PC-9 (cell line): ENCODE measurements at regions not wholly inside any gene's neighbourhood (a gene's known extent, or its start where the extent isn't known, plus 50 kb on each side); places are given as distances from the start of the nearest gene placed in this dataset.

Experiments used
- CTCF ChIP-seq: fragments of 200-600 bp; sonication (generic); conservative IDR thresholded peaks from 2 replicates; pipeline ENCODE4 v1.6.1; 2017; ENCODE audit warnings: mixed run types, antibody characterized with exemption, mild to moderate bottlenecking, moderate library complexity
- EZH2 ChIP-seq: fragments of 200-600 bp; sonication (generic); IDR thresholded peaks from 2 replicates; pipeline ENCODE4 v1.8.0; 2017; ENCODE audit warnings: antibody characterized with exemption, low read depth

DNA sequence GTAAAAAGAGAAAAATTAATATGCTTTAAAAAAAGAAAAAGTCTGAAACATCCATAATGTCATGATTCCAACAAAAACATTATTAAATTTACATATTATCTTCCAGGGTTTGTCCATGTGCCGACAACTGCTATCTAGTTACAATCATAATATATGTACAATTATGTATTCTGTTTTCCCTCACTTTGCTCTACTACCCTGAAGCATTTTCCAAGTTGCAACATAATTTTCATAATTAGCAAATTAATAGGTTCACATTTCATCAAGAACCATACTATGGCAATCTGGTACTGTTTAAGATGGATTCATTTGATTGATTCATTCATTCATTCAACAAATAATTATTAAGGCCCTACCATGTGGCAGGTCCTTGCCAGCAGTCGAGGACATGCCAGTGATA is 128.9 kb upstream of the LEF1 start:
- TF ChIP-seq CTCF (no peak), EZH2 (no peak)
